H9 (cell line): ENCODE measurements at regions not wholly inside any gene's neighbourhood (a gene's known extent, or its start where the extent isn't known, plus 50 kb on each side); places are given as distances from the start of the nearest gene placed in this dataset.

ENCODE experiments used
- DNase-seq: peaks from one replicate; pipeline ENCODE4 v3.0.0-alpha.2; 2017
- H2AFZ ChIP-seq: one replicate; pipeline ENCODE4 v1.6.1; 2013; ENCODE audit warnings: mild to moderate bottlenecking, low read length, control low read depth, moderate library complexity
- H2AK5ac ChIP-seq: 2 replicates; pipeline ENCODE4 v1.6.1; 2013; ENCODE audit warnings: low read length, control low read depth, mixed read lengths; ENCODE audit not compliant: insufficient read length
- H2BK120ac ChIP-seq: one replicate; pipeline ENCODE4 v1.6.1; 2013; ENCODE audit warnings: low read depth, mild to moderate bottlenecking, low read length, control low read depth, inconsistent platforms; ENCODE audit not compliant: poor library complexity, severe bottlenecking
- H2BK12ac ChIP-seq: 2 replicates; pipeline ENCODE4 v1.6.1; 2013; ENCODE audit warnings: low read length, control low read depth, mixed read lengths, low read depth; ENCODE audit not compliant: insufficient read length
- H2BK15ac ChIP-seq: 2 replicates; pipeline ENCODE4 v1.6.1; 2013; ENCODE audit warnings: low read depth, low read length, control low read depth
- H2BK20ac ChIP-seq: one replicate; pipeline ENCODE4 v1.6.1; 2013; ENCODE audit warnings: low read depth, mild to moderate bottlenecking, low read length, control low read depth, inconsistent platforms; ENCODE audit not compliant: poor library complexity, severe bottlenecking
- H2BK5ac ChIP-seq: 2 replicates; pipeline ENCODE4 v1.6.1; 2013; ENCODE audit warnings: low read length, control low read depth, mixed read lengths; ENCODE audit not compliant: insufficient read length
- H3K14ac ChIP-seq: 2 replicates; pipeline ENCODE4 v1.6.1; 2013; ENCODE audit warnings: low read length, control low read depth; ENCODE audit not compliant: insufficient read depth
- H3K18ac ChIP-seq: 2 replicates; pipeline ENCODE4 v1.6.1; 2013; ENCODE audit warnings: low read depth, mild to moderate bottlenecking, mixed read lengths, low read length, control low read depth; ENCODE audit not compliant: insufficient read length
- H3K23ac ChIP-seq: 2 replicates; pipeline ENCODE4 v1.6.1; 2013; ENCODE audit warnings: low read length, control low read depth, mixed read lengths, low read depth; ENCODE audit not compliant: insufficient read length
- H3K23me2 ChIP-seq: 2 replicates; pipeline ENCODE4 v1.6.1; 2013; ENCODE audit warnings: low read depth, mild to moderate bottlenecking, mixed read lengths, low read length, control low read depth; ENCODE audit not compliant: insufficient read length, poor library complexity, severe bottlenecking
- H3K27ac ChIP-seq: 2 replicates; pipeline ENCODE4 v1.5.1; 2013; ENCODE audit warnings: low read length, control low read depth, mixed read lengths, low read depth; ENCODE audit not compliant: insufficient read length
- H3K27me3 ChIP-seq: 2 replicates; pipeline ENCODE4 v1.6.1; 2013; ENCODE audit warnings: low read length, control low read depth, inconsistent platforms; ENCODE audit not compliant: insufficient read depth
- H3K4ac ChIP-seq: 2 replicates; pipeline ENCODE4 v1.6.1; 2013; ENCODE audit warnings: low read depth, mild to moderate bottlenecking, control low read depth, inconsistent platforms, low read length, moderate library complexity
- H3K4me1 ChIP-seq: 2 replicates; pipeline ENCODE4 v1.6.1; 2013; ENCODE audit warnings: low read length, control low read depth, inconsistent platforms; ENCODE audit not compliant: insufficient read depth
- H3K4me2 ChIP-seq: 2 replicates; pipeline ENCODE4 v1.6.1; 2013; ENCODE audit warnings: low read length, control low read depth, mixed read lengths; ENCODE audit not compliant: insufficient read length, insufficient read depth
- H3K56ac ChIP-seq: 2 replicates; pipeline ENCODE4 v1.6.1; 2013; ENCODE audit warnings: low read depth, mild to moderate bottlenecking, mixed read lengths, low read length, control low read depth; ENCODE audit not compliant: insufficient read length
- H3K79me1 ChIP-seq: 2 replicates; pipeline ENCODE4 v1.6.1; 2013; ENCODE audit warnings: low read depth, mild to moderate bottlenecking, moderate library complexity, low read length, control low read depth, inconsistent platforms; ENCODE audit not compliant: insufficient read depth, poor library complexity, severe bottlenecking
- H3K79me2 ChIP-seq: 2 replicates; pipeline ENCODE4 v1.6.1; 2013; ENCODE audit warnings: low read length, control low read depth, inconsistent platforms; ENCODE audit not compliant: insufficient read depth
- H3K9ac ChIP-seq: 2 replicates; pipeline ENCODE4 v1.6.1; 2013; ENCODE audit warnings: low read length, control low read depth, mixed read lengths; ENCODE audit not compliant: insufficient read length; ENCODE audit errors: extremely low read depth
- H3K9me3 ChIP-seq: one replicate; pipeline ENCODE4 v1.6.1; 2013; ENCODE audit warnings: low read depth, low read length, inconsistent platforms; ENCODE audit not compliant: control insufficient read depth
- H3T11ph ChIP-seq: one replicate; pipeline ENCODE4 v1.6.1; 2013; ENCODE audit warnings: mild to moderate bottlenecking, low read length, control low read depth, inconsistent platforms
- H4K20me1 ChIP-seq: one replicate; pipeline ENCODE4 v1.6.1; 2013; ENCODE audit not compliant: control insufficient read depth, insufficient read length, insufficient read depth
- H4K5ac ChIP-seq: 2 replicates; pipeline ENCODE4 v1.6.1; 2013; ENCODE audit warnings: low read depth, mild to moderate bottlenecking, mixed read lengths, low read length, control low read depth; ENCODE audit not compliant: insufficient read length
- H4K8ac ChIP-seq: replicated peaks from 2 replicates; pipeline ENCODE4 v1.6.1; 2013; ENCODE audit warnings: low read length, control low read depth, mixed read lengths, low read depth; ENCODE audit not compliant: insufficient read length
- H4K91ac ChIP-seq: 2 replicates; pipeline ENCODE4 v1.6.1; 2013; ENCODE audit warnings: low read depth, mild to moderate bottlenecking, moderate library complexity, mixed read lengths, low read length, control low read depth; ENCODE audit not compliant: insufficient read length
- H3K27ac Mint-ChIP-seq, 3 experiments: 2 replicates in 2 of 3; 3 replicates in 1 of 3; pipeline ENCODE4 v1.8.0; 2020 to 2021; ENCODE audit warnings: mixed read lengths in 3 of 3, mild to moderate bottlenecking in 1 of 3, moderate library complexity in 1 of 3
- H3K27me3 Mint-ChIP-seq: 2 replicates; pipeline ENCODE4 v1.8.0; 2021; ENCODE audit warnings: low read depth, mild to moderate bottlenecking, moderate library complexity, mixed read lengths
- H3K36me3 Mint-ChIP-seq, 3 experiments: 2 replicates in 2 of 3; 3 replicates in 1 of 3; pipeline ENCODE4 v1.8.0; 2020 to 2021; ENCODE audit warnings: low read depth in 3 of 3, mixed read lengths in 3 of 3; ENCODE audit not compliant: insufficient read depth in 1 of 3
- H3K4me1 Mint-ChIP-seq, 2 experiments: 2 replicates each; pipeline ENCODE4 v1.8.0; 2020; ENCODE audit warnings: mixed read lengths in 2 of 2
- H3K4me3 Mint-ChIP-seq, 2 experiments: 2 replicates in 1 of 2; 3 replicates in 1 of 2; pipeline ENCODE4 v1.8.0; 2020 to 2021; ENCODE audit warnings: mild to moderate bottlenecking in 2 of 2, mixed read lengths in 2 of 2, moderate library complexity in 1 of 2
- H3K9me3 Mint-ChIP-seq, 2 experiments: 2 replicates in 1 of 2; 3 replicates in 1 of 2; pipeline ENCODE4 v1.8.0; 2020; ENCODE audit warnings: mild to moderate bottlenecking in 2 of 2, mixed read lengths in 2 of 2, moderate library complexity in 1 of 2
- TF ChIP-seq, protein P1 (sequence below): fragments of 200-600 bp; sonication (generic); conservative IDR thresholded peaks from 3 replicates; pipeline ENCODE4 v1.8.0; 2021; ENCODE audit warnings: antibody characterized with exemption, mild to moderate bottlenecking

DNA sequence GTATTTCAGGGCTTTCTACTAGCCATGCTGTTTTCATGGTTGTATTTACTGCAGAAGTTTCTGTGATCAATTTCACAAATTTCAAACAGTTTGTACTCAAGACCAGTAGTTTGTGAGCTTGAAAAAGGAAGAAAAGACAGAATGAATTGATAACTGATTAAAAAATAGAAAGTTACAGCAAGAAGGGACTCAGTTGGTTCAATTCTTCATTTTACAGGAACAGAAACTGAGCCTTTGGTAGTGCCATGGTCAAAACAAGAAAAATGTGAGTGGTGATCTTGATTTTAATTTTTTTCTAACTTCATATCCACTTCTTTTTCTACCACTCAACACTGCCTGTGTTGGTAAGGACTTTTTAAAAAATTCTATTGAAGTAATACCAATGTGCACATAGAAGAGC, 206.6 kb upstream of the NREP start:
- Histone ChIP-seq H2AK5ac (no peak overlapping the region), H3K79me1 (no peaks in the 10 kb centered on the region)

More for the DNA sequence above, 206.6 kb upstream of the NREP start:
- H3K27me3 ChIP-seq, result no peaks in the 10 kb centered on the region
- no peak overlapping the region for H3K27ac Mint-ChIP-seq
- H3K79me2 ChIP-seq, result no peaks in the 10 kb centered on the region
- no peaks in the 10 kb centered on the region for H3K9me3 Mint-ChIP-seq
- no peak overlapping the region for H3K18ac ChIP-seq
- no peak overlapping the region for H3K27ac ChIP-seq
- H3K23ac ChIP-seq, result no peak overlapping the region
- no peak overlapping the region for H3K4me3 Mint-ChIP-seq
- H3K14ac ChIP-seq, result no peak overlapping the region
- no peaks in the 10 kb centered on the region for H3K36me3 Mint-ChIP-seq
- H4K8ac ChIP-seq, result no peak overlapping the region
- H2BK120ac ChIP-seq, result no peak overlapping the region
- no peak overlapping the region for H2AFZ ChIP-seq
- no peak overlapping the region for H2BK15ac ChIP-seq
- no peaks in the 10 kb centered on the region for H3K27me3 Mint-ChIP-seq
- no peaks in the 10 kb centered on the region for H3K23me2 ChIP-seq
- TF ChIP-seq, protein P1, sequence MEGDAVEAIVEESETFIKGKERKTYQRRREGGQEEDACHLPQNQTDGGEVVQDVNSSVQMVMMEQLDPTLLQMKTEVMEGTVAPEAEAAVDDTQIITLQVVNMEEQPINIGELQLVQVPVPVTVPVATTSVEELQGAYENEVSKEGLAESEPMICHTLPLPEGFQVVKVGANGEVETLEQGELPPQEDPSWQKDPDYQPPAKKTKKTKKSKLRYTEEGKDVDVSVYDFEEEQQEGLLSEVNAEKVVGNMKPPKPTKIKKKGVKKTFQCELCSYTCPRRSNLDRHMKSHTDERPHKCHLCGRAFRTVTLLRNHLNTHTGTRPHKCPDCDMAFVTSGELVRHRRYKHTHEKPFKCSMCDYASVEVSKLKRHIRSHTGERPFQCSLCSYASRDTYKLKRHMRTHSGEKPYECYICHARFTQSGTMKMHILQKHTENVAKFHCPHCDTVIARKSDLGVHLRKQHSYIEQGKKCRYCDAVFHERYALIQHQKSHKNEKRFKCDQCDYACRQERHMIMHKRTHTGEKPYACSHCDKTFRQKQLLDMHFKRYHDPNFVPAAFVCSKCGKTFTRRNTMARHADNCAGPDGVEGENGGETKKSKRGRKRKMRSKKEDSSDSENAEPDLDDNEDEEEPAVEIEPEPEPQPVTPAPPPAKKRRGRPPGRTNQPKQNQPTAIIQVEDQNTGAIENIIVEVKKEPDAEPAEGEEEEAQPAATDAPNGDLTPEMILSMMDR, result no peak
- H3K56ac ChIP-seq, result no peak overlapping the region
- H2BK20ac ChIP-seq, result no peak overlapping the region
- no peaks in the 10 kb centered on the region for H3K4me1 Mint-ChIP-seq
- H3K4ac ChIP-seq, result no peak overlapping the region
- no peaks in the 10 kb centered on the region for H3K4me1 ChIP-seq
- no peaks in the 10 kb centered on the region for H4K20me1 ChIP-seq
- no peak overlapping the region for H4K5ac ChIP-seq
- H3K9ac ChIP-seq, result no peak overlapping the region
- H4K91ac ChIP-seq, result no peak overlapping the region
- no peak overlapping the region for H3K4me2 ChIP-seq
- no peak overlapping the region for H2BK5ac ChIP-seq
- no peak for DNase-seq
- no peaks in the 10 kb centered on the region for H3K9me3 ChIP-seq
- no peak overlapping the region for H2BK12ac ChIP-seq
- no peak overlapping the region for H3T11ph ChIP-seq
